ENCODE measurements at regions not wholly inside any gene's neighbourhood (a gene's known extent, or its start where the extent isn't known, plus 50 kb on each side); places are given as distances from the start of the nearest gene placed in this dataset.
"Not testable (repeated sequence)": the region's sequence is repeated elsewhere in the genome, so short reads cannot be mapped to it uniquely, and the experiment has no call there.

- TF ChIP-seq CTCF (IDR thresholded peaks at IDR 0.05; ENCODE audit: extremely low read depth, missing control alignments) = no peak
- no peak for DNase-seq (ENCODE audit: low spot score)
Measured at GRCh38 chr4:4655901-4656300, 114.1 kb upstream of the STX18 start.

GRCh38 chr4:4655011-4655410, 113.2 kb upstream of the STX18 start:
- TF ChIP-seq CTCF (IDR thresholded peaks at IDR 0.05; ENCODE audit: extremely low read depth, missing control alignments) = no peak
- DNase-seq (ENCODE audit: low spot score) = no peak

- DNase-seq (ENCODE audit: low spot score) = no peak
- TF ChIP-seq CTCF (IDR thresholded peaks at IDR 0.05; ENCODE audit: extremely low read depth, missing control alignments) = no peak
Measured at GRCh38 chr4:4651811-4652755, 110.2 kb upstream of the STX18 start.

GRCh38 chr4:4647041-4647440, 105.2 kb upstream of the STX18 start:
- no peak for TF ChIP-seq CTCF (IDR thresholded peaks at IDR 0.05; ENCODE audit: extremely low read depth, missing control alignments)
- no peak for DNase-seq (ENCODE audit: low spot score)

GRCh38 chr4:4645743-4646142, 103.9 kb upstream of the STX18 start:
- TF ChIP-seq CTCF (IDR thresholded peaks at IDR 0.05; ENCODE audit: extremely low read depth, missing control alignments) = no peak
- no peak for DNase-seq (ENCODE audit: low spot score)

GRCh38 chr4:4644277-4644676, 102.4 kb upstream of the STX18 start:
- not testable (repeated sequence) for DNase-seq (ENCODE audit: low spot score)

GRCh38 chr4:4643743-4644142, 101.9 kb upstream of the STX18 start:
- not testable (repeated sequence) for DNase-seq (ENCODE audit: low spot score)

GRCh38 chr4:4643306-4643705, 101.5 kb upstream of the STX18 start:
- TF ChIP-seq CTCF (IDR thresholded peaks at IDR 0.05; ENCODE audit: extremely low read depth, missing control alignments) = no peak
- DNase-seq (ENCODE audit: low spot score) = no peak

Measured in GM20000 (cell line).